Activated T-helper 1 cell treated with anti-CD3 and anti-CD28 coated beads, Interleukin-2, amount 50 U/mL, for 16 hours (primary cell): ENCODE measurements at regions not wholly inside any gene's neighbourhood (a gene's known extent, or its start where the extent isn't known, plus 50 kb on each side); places are given as distances from the start of the nearest gene placed in this dataset.
"Not testable (repeated sequence)": the region's sequence is repeated elsewhere in the genome, so short reads cannot be mapped to it uniquely, and the experiment has no call there.

Source experiments
- DNase-seq, 2 donors: peaks; one replicate each; pipeline ENCODE4 v3.0.0-alpha.2; 2020; ENCODE audit warnings: low read depth in 1 of 2, low spot score in 1 of 2

DNA sequence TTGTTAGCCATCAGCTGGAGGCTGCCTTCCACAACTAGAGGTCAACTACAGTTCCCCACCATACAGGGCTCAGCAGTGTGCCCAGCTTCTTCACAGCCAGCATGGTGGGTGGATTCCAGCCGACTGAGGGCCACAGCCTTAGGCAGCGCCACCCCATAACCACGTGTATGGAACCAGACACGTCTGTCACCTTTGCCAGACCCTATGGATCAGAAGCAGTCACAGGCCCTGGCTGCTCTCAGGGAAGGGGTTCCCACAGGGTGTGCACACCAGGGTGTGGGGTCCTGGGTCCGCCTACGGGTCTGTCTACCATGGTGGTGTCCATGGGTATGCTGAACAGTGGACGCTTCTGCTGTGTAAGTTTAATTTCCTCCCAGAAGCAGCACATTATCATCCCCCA is 265.0 kb upstream of the FOXF1 start:
- DNase-seq, result no peak

GRCh38 chr16:86245895-86246294 is 264.4 kb upstream of the FOXF1 start:
- no peak for DNase-seq

- no peak for DNase-seq
Observed at GRCh38 chr16:86248310-86248905, 261.9 kb upstream of the FOXF1 start.

- no peak for DNase-seq
Observed at GRCh38 chr16:86249631-86250030, 260.7 kb upstream of the FOXF1 start.

DNA sequence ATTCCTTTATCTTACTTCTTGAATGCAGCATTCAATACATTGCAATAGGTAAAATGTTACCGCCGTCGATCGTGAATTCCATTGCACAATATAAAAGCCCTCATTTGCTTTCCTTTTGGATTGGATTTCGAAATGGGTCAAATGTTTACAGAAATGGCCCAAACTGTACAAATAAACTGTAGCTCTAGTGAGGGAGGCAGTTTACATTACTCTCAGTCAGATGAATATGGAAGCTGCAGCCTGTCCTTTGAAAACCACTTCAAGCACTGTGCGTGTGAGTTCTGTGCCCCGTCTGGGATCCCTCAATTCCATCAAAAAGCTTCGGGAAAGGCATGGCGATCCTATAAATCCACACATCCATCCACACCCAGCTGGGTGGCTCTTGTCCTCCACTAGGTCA is 258.6 kb upstream of the FOXF1 start:
- no peak for DNase-seq

DNA sequence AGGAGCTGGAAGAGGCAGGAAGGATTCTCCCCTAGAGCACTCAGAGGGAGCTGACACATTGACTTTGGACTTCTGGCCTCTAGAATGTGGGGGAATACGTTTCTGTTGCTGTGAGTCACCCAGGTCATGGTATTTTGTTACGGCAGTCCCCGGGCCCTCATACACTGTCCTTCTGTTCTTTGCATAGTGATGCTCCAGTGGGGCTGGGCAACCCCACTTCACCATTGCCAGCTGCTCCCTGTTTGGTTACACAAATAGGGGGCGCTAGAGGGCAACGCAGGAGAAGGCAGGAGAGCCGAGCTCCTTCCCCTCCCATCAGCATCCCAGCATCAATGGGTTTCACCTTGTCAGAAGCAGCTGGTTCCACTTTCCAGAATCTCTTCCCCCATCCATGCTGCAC is 257.7 kb upstream of the FOXF1 start:
- DNase-seq, result no peak

DNA sequence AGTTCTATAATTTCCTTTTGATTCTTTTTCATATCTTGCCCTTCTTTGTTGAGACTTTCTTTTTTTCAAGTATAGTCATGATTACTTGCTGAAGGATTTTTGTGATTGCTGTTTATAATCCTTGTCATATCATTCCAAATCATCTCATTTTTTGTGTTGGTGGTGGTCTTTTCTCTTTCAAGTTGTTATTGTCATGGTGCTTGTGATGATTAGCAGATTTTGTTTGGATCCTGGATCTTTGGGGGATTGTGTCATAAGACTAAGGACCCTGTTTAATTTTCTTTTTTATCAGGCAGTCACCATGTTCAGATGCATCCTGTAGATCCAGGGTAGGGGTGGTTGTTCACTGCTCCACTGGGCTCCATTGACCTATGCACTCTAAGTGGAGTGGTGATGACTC is 254.4 kb upstream of the FOXF1 start:
- no peak for DNase-seq

DNA sequence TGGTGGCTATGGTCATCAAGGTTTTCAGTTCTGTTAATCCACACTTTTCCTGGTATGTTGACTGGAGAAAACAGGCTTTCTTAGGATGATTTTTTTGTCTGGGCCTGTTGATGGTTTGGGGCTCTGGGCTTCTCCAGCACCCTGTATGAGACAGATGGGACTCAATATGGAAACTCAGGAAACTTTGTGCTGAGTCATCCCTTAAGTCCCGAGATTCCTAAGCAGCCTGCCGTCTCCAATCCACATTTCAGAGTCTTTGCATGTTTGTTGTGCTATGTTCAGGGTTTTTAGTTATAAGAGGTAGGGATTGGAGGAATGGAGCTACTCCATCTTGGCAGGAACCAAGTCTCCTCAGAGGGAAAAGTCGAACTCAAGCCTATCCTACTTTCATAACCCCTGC is 253.3 kb upstream of the FOXF1 start:
- DNase-seq, result no peak

DNA sequence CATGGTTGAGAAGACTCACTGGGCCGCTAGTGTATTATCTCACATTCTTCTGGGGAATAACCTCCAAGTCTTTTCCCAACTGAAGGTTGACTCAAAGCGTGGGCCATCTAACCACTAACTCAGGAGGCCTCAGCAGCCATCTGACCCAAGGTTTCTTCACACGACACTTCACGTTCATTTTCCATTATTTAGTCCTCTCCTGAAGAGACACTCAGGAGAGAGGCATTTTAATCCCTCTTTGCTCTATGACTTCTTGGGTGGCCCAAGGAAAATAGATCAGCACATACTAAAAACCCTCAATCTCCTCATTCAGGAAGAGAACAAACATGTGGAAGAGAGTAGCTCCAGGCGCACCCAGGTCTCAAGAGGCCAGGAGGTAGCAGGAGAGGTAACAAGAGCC is 252.8 kb upstream of the FOXF1 start:
- DNase-seq, result no peak

DNA sequence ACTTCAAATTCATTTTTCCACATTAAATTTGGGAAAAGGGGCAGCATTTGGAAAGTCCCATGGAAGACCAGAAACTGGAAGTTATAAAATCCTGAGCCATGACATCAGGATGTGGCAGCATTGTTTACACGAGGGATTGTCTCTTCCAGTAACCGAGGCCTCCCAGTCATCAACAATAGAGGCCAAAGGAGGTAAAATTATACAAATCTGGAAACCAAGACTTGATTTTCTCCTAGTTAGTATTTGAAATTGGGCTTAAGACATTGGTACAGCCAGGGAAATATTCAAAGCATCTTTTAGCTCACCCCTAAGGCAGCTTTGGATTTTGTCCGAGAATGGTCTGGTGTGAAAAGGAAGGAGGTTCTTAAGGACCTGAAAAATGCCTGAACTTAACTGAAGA is 251.6 kb upstream of the FOXF1 start:
- no peak for DNase-seq

DNA sequence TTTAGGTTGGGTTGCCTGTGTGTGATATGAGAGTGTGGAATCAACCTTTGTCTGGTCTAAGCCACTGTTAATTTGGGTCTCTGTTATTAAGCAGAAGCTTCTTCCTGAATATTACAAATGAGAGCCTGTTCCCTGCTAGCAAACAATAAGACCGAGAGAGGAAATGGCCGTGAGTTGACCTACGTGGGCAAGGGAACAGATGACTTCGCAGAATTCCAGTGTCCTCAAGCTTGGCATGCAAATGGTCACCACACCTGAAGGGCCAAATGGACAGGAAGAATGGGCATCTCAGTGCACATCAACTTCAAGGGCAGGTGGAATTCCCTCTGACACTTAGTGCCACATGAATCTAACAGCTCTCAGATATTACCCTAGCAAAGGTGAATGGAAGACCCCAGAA is 250.8 kb upstream of the FOXF1 start:
- no peak for DNase-seq

DNA sequence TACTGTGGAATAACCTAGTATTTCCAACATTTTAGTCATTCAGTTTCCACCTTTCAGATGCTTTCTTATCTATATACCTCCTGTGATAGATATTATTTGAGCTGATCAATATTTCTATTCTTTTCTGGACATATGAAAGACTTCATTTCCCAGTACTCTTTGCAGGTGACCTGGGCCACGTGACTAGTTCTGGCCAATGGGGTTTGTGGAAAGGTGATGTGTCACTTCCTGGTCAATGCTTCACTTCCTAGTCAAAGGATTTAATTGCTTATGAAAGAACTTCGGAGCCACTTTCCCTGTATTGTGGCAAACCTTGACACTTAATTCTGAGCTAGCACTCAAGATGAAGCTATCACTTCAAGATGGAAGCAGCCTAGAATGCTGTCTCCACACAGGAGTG is 248.9 kb upstream of the FOXF1 start:
- no peak for DNase-seq

- DNase-seq, result not testable (repeated sequence)
Observed at GRCh38 chr16:86267657-86268056, 242.7 kb upstream of the FOXF1 start.

DNA sequence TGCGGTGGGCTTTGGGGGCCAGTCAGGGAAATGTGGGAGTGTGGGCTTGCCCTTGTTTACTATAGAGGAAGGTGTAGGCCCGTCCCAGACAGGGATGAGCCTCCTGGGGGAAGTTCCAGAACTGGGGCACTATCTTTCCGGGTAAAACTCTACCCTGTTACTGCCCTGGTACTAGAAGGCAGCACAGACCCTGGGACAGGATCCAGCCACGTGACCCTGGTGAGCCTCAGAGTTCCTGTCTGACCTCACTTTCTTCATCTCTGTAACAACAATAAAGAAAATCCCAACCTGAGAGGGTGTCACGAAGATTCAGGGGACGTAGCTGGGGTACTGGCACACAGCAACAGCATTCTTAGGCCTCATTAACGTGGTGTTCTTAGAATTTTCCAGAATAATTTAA is 239.6 kb upstream of the FOXF1 start:
- no peak for DNase-seq

DNA sequence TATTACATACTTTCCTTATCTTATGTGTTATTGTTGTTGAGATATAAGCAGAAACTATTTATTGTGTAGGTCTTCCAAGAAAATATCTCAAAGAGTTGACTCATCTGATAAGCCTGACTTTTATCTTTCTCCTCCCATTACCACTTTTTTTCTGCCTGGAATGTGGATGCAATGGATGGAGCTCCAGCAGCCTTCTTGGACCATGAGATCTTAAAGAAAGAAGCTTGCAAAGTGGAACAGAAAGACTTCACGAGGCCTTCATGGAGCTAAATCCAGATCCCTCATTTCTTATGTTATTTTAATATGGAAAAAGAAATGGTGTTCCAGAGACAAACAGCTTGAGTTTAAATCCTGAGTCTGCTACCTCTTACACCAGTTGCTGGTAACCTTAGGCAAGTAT is 237.6 kb upstream of the FOXF1 start:
- DNase-seq, result no peak

DNA sequence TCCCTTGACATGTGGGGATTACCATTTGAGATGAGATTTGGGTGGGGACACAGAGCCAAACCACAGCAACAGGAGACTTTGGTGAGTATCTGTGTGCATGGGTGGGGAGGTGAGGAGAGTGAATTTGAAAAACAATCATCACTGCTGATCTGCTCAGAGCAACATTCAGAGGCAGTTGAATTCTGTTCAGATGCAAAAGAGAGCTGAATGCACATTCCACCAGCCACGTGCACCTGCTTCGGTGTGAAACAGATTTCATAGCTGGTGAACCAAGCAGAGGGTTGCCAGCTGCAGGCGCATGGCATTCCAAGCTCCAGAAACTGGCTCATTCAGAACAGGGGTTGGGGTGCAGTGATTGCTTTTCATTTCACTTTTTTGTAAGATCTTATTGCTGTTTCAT is 233.1 kb upstream of the FOXF1 start:
- no peak for DNase-seq

DNA sequence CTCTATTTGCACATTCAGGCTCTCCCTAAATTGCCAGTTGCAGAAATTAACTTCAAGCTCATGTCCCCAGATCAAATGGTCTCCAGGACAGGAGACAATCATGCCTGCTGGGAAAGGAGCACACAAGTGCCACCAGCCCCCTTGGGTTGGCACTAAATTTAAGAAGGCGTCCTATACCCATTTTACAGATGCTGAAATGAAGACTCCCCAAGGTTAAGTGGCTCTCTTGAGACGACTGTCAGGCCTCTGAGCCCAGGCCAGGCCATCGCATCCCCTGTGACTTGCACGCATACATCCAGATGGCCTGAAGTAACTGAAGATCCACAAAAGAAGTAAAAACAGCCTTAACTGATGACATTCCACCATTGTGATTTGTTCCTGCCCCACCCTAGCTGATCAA is 232.5 kb upstream of the FOXF1 start:
- not testable (repeated sequence) for DNase-seq

GRCh38 chr16:86281421-86281820 is 228.9 kb upstream of the FOXF1 start:
- DNase-seq, result no peak

- no peak for DNase-seq
Observed at GRCh38 chr16:86283944-86284343, 226.4 kb upstream of the FOXF1 start.

GRCh38 chr16:86285421-86285820 is 224.9 kb upstream of the FOXF1 start:
- DNase-seq, result no peak

DNA sequence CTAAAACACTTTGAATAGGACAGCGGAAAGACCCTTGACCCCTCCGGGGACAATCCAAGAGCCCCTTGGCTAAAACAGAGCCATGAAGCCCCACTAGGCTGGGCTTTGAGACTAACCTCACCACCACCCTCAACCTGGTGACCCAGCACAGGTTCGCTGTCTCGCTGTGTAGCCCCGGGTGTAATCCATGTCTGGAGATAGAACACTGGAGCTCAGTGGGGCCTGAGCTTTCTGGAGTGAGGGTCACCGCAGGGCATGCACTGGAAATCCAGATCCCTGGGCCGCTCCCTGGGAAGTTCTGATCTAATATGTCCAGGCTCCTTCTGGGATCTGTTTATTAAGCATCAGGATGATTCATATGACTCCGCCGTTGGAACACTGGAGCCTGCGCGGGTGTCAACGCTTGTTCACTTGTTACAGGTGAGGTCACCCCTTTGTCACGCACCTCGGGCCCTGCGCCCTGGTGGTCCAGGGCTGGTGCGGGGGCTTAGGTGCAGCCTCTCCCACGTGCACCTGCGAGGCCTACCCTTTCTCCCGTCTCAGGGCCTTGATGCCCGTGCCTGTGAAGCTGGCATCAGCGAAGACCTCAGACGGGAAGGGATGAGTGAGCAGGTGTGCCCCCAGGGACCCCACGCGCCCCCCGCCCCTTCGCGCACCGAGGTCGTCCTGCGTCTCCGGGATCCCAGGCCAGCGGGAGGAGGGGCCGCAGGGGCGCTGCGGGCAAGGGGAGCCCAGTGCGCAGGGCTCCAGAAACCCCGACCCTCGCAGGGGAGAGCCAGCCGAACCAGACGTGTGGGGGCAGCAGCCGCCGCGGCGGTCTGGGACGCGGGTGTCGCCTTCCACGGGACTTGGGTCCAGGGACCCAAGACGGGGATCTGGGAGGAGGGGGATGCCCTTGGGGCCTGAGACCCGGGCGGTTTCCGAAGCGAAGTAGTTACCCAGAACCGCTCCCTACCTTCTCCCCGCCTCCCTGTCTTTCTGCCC is 224.1 kb upstream of the FOXF1 start:
- DNase-seq, result no peak

GRCh38 chr16:86286991-86287663 is 223.2 kb upstream of the FOXF1 start:
- DNase-seq, result no peak
